DMS53 (cell line): ENCODE measurements at regions not wholly inside any gene's neighbourhood (a gene's known extent, or its start where the extent isn't known, plus 50 kb on each side); places are given as distances from the start of the nearest gene placed in this dataset.
"Not testable (repeated sequence)": the region's sequence is repeated elsewhere in the genome, so short reads cannot be mapped to it uniquely, and the experiment has no call there.

Source experiments
- DNase-seq: peaks from one replicate; lab custom pipeline; 2025; lab: John Stamatoyannopoulos, UW

- DNase-seq: no peak
These were observed 519.7 kb downstream of the SOCS6 start for GRCh38 chr18:70808481-70809056.

- DNase-seq: peak; percentile 89
These were observed 493.1 kb downstream of the SOCS6 start for GRCh38 chr18:70781860-70782453.

GRCh38 chr18:70766254-70766653, 477.4 kb downstream of the SOCS6 start:
- not testable (repeated sequence) for DNase-seq

GRCh38 chr18:70762812-70763211, 474.0 kb downstream of the SOCS6 start:
- DNase-seq: no peak

GRCh38 chr18:70758780-70759179, 469.9 kb downstream of the SOCS6 start:
- no peak for DNase-seq

- no peak for DNase-seq
These were observed 465.6 kb downstream of the SOCS6 start for GRCh38 chr18:70754486-70754885.

- DNase-seq: no peak
These were observed 444.1 kb downstream of the SOCS6 start for GRCh38 chr18:70732916-70733315.

GRCh38 chr18:70732188-70732587, 443.3 kb downstream of the SOCS6 start:
- DNase-seq: no peak

GRCh38 chr18:70720607-70721006, 431.8 kb downstream of the SOCS6 start:
- DNase-seq: no peak

GRCh38 chr18:70709720-70710119, 420.9 kb downstream of the SOCS6 start:
- no peak for DNase-seq

GRCh38 chr18:70709144-70709543, 420.3 kb downstream of the SOCS6 start:
- DNase-seq: no peak

GRCh38 chr18:70705831-70706416, 417.1 kb downstream of the SOCS6 start:
- DNase-seq: no peak

GRCh38 chr18:70700496-70700895, 411.7 kb downstream of the SOCS6 start:
- DNase-seq: no peak

- DNase-seq: no peak
These were observed 409.7 kb downstream of the SOCS6 start for GRCh38 chr18:70698574-70698973.

GRCh38 chr18:70693246-70693645, 404.4 kb downstream of the SOCS6 start:
- DNase-seq: peak; percentile 85

GRCh38 chr18:70689765-70690164, 400.9 kb downstream of the SOCS6 start:
- not testable (repeated sequence) for DNase-seq

- DNase-seq: no peak
These were observed 399.4 kb downstream of the SOCS6 start for GRCh38 chr18:70688286-70688685.

- no peak for DNase-seq
These were observed 396.0 kb downstream of the SOCS6 start for GRCh38 chr18:70684821-70685220.

GRCh38 chr18:70683263-70683662, 394.4 kb downstream of the SOCS6 start:
- DNase-seq: no peak

GRCh38 chr18:70674896-70675295, 386.1 kb downstream of the SOCS6 start:
- no peak for DNase-seq

GRCh38 chr18:70673831-70674230, 385.0 kb downstream of the SOCS6 start:
- DNase-seq: no peak

- no peak for DNase-seq
These were observed 383.7 kb downstream of the SOCS6 start for GRCh38 chr18:70672581-70672980.

GRCh38 chr18:70671889-70672565, 383.2 kb downstream of the SOCS6 start:
- DNase-seq: no peak
